GM18858 (cell line): ENCODE measurements at regions not wholly inside any gene's neighbourhood (a gene's known extent, or its start where the extent isn't known, plus 50 kb on each side); places are given as distances from the start of the nearest gene placed in this dataset.
"Not testable (repeated sequence)": the region's sequence is repeated elsewhere in the genome, so short reads cannot be mapped to it uniquely, and the experiment has no call there.

ENCODE experiments used
- ATAC-seq: cut with Tn5 transposase; IDR thresholded peaks from one replicate; pipeline ENCODE4 v1.9.1; 2021; ENCODE audit not compliant: unreplicated experiment

DNA sequence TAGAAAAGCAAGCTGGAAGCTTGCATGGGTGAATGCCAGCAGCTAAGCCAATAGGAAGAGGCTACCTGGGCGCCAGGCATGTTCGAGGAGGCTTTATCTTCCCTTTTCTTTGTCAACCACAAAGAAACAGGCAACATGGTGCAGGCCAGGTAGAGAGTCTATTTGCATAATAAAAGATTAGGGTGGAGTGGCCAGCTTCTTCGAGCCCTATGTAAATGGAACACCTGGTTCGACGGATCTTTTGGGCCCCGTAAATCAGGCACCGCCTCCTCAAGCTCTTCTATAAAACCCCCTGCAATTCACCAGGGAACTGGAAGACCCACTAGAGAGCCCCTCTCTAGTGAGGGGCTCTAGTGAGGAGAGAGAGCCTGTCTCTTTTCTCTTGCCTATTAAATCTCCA lies 1106.2 kb upstream of the CELF2 start:
- no peak for ATAC-seq

DNA sequence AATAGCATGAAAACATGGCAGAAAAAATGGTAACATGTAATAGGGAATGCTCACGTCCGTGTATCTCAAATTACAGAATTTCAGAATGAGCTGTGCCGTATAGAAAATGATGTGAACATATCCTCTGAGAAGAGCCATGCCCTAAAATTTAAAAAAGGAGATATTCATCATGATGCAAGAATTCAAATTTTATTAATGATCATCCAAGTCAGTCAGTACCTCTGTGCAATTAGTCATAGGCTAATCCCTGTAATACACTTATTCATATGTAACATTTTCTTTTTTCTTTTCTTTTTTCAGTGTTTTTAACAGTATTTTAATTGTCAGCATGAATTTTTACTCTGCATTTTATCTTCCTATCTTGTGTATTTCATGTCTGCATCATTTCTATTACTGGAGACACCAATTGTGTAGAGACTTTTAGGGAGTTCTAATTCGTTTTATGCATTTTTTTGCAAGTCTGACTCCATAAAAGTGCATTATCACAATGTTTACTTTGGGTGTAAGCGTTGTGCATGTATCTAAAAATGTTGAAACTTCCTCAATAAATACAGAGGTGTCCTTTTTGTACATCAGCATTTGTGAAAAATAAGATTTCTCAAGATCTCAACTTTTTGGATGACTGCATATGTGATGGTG lies 1103.7 kb upstream of the CELF2 start:
- no peak for ATAC-seq

DNA sequence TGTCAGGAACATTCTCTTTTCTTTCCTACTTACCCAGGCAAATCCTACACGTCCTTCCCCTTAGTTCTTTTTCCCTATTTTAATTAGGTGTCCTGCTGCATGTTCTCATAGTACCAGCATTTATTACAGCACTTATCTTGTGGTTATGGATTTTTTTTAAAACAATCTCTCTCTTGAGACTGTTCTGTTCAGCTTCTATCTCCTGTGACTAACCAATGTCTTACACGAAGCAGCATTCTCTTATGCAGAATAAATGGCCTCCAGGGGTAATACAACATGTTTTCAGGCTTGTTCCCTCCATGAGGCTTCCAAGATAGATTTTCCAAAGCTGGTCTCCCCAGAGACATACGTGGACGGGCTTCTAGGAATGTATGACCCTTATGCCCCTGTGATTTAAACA lies 1096.1 kb upstream of the CELF2 start:
- no peak for ATAC-seq

DNA sequence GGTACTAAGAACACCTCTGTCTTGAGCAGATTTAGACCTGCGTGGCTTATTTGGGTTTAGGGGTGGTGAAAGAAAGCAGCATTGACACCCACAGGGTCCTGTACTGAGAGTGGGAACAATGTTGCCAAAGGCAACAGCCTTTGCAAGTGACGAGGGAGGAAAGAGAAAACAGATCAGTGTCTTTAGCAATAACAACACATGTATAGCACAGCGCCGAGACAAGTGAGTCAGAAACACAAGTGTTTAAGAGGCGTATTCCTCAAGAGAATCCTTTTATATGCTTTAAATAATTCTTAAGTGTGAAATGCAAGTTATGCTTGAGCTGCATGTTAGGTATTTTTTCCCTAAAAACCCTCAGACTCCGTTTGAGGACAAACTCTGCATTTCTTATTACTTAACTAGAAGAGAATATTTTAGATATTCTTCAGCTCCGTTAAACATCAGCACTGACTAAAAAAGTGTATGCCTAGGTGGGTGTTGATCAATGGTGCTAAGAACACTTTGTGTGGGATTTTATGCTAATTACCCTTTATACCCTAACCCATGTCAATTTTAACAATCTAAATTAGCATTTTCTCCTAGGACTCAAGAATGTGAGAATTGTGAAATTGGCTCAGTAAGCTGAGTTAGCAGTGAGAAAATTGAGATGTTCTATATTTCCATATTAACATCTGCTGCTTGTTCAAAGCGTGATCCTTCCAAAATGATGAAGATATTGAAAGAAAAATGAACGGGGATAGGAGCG lies 1095.4 kb upstream of the CELF2 start:
- ATAC-seq = no peak

DNA sequence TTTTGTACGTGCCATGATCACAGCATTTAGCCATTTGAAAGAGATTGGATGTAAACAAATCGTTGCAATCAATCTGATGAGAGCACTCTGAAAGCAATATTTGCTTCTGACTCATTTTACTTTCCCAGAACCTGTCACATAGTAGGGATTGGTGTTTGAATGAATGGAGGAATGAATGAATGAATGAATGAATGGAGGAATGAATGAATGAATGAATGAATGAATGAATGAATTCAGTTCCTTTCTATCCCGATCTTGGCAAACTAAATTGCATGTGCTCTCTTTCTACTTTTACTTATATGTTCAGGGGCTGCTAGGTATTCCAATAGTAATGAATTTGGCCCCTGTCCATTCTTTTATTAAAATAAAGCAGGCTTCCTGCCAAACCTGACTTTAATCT lies 1091.7 kb upstream of the CELF2 start:
- ATAC-seq = no peak

DNA sequence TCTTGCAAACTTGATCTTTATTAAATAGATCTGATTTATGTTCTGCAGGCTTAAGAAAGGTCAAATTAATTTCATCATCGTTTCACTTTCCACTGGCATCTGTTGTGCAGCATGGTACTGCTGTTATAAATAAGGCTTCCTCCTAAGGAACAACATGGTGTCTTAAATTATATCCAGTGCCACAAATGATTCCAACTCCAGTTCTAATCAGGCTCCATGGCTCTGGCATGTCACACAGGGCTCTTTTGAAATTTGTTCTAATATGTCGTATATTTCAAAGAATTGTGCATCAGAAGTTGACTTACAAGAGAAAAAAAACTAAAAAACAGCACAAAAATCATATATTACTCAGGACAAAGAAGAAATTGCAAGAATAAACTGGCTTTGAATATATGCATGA lies 1090.8 kb upstream of the CELF2 start:
- no peak for ATAC-seq

DNA sequence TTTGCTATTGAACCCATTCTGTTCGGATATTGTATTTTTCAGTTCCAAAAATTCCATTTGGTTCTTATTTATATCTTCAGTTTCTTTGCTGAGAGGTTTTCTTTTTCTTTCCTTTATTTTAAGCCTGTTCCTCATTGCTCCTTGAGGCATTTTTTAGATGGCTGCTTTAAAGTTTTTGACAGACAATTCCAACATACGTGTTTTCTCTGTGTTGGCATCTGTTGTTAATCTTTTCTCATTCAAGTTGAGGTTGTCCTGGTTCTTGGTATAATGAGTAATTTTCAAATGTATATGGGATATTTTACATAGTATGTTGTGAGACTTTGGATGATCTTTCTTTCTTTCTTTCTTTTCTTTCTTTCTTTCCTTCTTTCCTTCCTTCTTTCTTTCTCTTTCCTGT lies 1078.0 kb upstream of the CELF2 start:
- ATAC-seq = no peak

DNA sequence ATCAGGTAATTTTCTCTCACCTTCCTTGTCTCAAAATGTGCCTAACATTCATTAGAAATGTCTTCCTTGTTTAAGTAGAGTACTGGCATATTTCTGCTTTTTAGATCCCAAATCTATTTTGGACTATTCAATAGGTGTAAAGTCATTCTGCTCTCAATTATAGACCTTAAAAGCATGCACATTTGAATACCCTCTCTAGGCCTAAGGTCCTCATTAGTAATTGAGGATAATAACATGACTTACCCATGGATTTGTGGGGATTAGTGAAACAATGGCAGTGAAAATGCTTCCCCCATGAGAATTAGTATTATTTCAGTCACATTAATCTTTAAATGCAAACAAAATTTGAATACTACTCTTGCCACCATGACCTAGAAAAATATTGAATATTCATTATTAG lies 1073.0 kb upstream of the CELF2 start:
- no peak for ATAC-seq

DNA sequence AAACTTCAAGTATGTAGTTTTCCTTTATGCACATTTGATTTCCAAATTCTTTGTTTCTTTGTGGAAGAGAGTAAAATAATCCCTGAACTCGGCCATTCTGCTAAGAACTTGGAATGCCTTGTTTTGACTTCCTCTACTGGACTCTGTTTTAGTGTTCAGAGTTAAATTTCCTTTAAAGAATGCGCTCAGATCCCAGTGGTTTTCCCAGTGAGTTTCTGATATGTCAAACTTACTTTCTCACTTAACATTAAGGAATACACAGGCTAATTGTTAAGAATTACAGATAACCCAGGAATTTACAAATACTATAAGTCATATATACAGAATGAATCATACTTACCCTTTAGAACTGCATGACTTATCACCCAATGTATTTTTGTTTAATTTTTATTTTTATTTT lies 1067.6 kb upstream of the CELF2 start:
- ATAC-seq = no peak

DNA sequence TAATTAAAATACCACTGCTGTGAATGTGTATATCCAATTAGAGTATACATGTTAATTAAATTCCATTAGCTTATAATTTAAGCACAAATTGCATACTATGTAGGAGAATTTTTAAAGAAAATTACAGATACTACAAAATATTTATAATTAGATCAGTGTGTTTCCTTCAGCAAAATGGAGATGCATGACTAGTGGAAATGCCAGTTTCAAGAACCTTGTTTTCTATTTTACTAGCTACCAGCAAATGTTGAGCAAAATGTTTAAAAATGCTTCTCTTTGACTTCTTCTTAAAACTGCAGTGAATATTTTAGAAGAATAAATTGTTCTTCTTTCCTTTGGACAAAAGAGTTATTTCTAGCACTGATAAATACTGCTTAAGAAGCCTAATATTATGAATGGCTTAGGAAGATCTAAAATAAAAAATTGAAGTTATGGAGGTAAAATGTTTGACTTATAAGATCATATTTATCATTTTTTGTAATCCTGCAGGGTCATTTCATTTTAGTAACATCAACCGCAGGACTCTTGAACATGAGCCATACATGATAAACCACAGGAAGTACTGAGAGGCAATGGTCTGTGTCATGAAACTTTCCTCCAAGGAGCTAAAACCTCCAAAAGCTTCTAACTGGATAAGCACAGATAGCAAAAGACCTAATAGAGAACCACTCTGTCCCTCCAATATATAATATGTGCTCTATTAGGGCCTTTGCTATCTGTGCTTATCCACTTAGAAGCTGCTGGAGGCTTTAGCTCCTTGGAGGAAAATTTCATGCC lies 1066.0 kb upstream of the CELF2 start:
- ATAC-seq = no peak

DNA sequence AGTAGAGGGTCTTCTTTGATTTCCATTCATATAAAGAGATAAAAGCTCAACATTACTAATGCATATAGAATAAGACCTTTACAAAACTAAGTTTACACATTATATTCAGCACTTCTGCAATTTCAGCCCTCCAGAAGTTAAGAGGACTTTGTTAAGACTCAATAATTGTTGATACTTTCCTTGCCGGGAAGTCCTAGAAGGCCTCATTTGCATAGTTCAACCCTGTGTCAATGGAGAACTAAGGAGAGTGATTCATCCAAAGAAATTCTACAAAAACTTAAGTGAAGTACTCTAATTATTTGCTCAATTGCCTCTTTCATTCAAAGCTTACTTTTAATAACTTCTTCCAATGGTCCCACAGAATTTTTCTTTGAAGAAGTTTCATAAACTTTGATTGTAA lies 1060.3 kb upstream of the CELF2 start:
- no peak for ATAC-seq

DNA sequence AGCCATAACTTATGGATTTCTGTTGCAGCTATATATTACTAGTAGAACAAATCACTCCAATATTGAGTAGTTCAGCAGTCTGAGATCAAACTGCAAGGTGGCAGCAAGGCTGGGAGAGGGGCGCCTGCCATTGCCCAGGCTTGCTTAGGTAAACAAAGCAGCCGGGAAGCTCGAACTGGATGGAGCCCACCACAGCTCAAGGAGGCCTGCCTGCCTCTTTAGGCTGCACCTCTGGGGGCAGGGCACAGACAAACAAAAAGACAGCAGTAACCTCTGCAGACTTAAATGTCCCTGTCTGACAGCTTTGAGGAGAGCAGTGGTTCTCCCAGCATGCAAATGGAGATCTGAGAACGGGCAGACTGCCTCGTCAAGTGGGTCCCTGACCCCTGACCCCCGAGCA lies 1059.8 kb upstream of the CELF2 start:
- ATAC-seq = not testable (repeated sequence)

DNA sequence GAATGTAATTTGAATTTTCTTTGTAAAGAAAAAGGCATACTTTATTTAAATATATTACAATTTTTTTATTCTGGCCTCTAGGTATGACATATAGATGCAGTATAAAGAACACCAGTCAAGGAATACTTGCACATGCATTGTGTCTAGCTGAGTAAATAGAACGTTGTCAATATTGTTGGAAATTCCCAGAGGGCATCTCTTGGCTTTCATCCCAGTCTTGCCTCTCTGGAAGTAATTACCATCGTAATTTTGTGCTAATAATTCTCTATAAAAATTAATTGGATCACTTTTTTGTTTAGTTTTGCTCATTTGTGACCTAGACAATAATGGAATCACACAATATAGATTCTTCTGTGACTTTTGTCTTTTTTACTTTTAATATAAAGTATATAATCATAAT lies 1052.3 kb upstream of the CELF2 start:
- ATAC-seq = no peak

DNA sequence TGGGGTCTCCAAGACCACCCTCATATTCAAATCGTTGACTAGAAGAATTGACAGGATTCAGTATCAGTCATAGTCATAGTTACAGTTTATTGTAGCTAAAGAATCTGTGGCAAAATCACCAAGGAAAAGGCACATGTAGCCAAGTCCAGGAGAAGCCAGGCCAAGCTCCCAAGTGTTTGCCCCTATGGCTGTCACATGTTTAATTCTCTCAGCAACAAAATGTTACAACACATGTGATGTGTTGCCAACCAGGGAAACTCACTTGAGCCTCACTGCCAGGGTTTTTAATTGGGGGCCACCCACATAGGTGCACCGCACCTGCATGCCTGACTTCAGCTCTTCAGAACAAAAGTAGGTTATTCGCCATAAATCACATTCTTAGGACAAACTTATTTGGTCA lies 1030.9 kb upstream of the CELF2 start:
- no peak for ATAC-seq

DNA sequence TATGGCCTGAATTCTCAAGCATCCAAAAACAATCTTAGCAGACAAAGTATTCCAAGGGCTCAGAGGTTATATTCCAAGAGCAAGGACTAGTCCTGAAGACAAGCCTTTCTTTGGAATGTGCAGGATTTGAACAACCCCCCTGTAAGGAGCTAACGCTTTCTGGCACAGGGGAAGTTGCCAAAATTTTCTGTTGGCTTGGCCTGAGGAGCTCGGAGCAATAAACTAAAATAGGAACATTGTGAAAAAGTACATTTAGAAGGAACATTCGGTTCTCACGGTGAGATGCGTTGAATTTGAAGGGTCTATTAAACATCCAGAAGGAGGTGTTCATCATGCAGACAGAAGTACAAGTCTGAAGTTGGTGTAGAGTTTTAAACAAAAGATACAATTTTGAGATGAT lies 1030.5 kb upstream of the CELF2 start:
- no peak for ATAC-seq

DNA sequence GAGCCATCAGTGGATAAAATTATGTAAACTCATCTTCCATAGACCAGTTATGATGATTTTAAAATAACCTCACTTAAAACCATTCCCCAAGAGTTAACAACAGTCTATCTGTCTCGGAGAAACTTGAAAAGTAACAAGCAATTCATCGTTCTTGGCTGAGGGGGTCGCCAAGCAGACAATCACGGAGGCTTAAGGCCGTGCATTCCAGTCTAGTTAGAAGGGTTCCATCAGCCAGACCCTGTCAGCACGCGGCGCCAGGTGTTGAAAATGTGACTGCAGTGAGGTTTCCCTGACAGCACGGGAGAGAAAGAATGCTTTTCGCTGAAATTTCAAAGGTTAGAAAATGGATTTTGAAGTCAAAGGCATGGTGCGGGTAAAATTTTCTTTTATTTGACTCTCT lies 1025.0 kb upstream of the CELF2 start:
- no peak for ATAC-seq

DNA sequence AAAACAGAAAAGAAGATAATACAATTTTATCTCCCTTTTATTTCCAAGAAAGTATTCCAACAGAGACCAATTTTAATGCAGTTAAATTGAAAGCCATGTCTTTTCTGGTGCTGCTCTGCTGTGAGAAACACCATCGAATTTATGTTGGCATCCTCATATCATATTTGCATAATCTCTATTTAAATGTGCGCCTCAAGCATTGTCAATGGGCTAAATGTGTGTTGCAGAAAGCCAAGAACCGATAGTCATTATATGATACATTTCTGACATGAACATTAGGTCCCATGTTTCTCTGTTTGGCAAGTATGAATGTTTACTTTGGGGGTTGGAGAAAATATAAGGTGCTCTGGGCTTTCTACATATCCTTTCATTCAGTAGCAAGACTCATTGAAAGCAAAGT lies 1023.5 kb upstream of the CELF2 start:
- ATAC-seq = no peak

DNA sequence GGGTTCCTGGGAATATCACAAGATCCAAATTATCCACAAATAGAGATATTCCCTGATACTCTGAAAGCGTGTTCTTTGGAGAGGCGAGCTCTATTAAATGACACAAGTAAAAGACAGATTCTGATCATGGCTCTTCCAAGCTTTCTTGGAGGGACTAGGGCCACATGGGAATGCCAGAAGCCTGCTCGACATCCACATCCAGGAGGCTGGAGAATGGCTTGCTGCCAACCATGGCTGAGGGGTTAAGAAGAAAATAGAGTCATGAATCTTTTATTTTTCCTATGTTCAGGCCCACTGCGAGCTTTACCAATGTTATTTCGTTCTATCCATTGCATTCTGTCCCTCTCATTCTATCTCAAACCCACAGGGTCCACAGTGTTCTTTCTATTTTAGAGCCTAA lies 1018.0 kb upstream of the CELF2 start:
- ATAC-seq = no peak

DNA sequence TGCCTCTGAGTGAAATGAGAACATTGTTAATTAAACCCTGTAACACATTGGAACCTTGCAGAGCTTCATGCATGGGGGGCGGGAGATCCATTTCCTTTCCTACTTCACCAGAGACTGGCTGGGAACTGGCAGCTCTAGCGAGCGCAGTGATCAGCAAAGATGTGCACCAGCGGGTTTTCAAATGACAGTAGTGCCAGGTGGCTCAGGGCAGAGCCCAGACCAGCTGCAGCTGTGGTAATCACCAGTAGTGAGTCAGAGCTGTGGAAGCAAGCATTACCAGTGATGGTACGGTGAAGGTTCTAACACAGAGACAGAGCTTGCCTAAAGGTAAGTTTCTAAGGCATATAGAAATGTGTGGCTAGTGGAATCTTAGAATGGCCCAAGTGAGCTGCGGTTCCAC lies 1009.7 kb upstream of the CELF2 start:
- ATAC-seq = no peak

DNA sequence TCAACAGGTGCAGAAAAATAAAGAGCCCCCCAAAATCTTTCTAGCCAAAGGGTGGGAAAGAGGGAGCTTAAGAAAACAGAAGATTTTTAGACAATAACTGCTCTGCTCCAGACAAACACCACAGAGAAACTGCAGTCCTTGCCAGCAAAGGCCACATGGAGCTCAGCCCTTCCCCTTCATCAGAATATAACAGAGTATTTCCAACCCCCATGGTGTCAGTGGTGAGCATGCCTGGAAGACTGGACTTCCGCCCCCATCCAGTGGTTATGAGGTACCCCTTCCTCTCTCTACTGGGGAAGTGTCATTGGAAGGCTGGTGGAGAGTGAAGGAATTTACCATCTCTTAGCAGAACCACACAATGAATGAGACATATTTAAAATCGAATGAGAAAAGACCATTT lies 1007.3 kb upstream of the CELF2 start:
- no peak for ATAC-seq

DNA sequence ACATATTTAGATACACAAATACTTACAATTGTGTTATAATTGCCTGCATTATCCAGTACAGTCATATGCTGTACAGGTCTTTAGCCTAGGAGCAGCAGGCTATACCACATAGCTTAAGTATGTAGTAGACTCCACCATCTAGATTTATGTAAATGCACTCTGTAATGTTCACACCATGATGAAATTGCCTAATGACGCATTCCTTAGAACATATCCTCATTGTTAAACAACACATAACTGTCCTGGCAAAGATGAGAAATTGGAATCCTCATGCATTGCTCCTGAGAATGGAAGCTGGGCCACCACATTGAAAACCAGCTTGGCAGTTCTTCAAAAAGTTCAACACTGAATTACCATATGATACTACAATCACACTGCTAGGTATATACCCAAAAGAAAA lies 1002.8 kb upstream of the CELF2 start:
- ATAC-seq = no peak

DNA sequence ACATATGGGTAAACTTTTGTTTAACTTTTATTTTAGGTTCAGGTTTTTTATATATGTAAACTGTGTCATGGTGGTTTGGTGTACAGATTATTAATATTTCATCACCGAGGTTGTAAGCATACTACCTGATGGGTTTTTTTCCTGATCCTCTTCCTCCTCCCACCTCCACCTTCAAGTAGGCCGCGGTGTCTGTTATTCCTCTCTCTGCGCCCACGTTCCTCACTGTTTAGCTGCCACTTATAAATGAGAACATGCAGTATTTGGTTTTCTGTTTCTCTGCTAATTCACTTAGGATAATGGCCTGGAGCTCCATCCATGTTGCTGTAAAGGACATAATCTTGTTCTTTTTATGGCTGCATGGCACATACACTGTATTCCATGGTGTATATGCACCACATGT lies 1000.0 kb upstream of the CELF2 start:
- ATAC-seq = no peak
